ENCODE measurements at regions not wholly inside any gene's neighbourhood (a gene's known extent, or its start where the extent isn't known, plus 50 kb on each side); places are given as distances from the start of the nearest gene placed in this dataset.

GRCh38 chr17:52738791-52739190, 580.3 kb upstream of the CA10 start:
- no peak overlapping the region for H3K9ac ChIP-seq
- no peaks in the 10 kb centered on the region for H3K79me2 ChIP-seq (ENCODE audit: insufficient read depth, low read depth)
- no peak overlapping the region for H3K4me3 ChIP-seq (IDR thresholded peaks at IDR 0.05; ENCODE audit: insufficient read depth, low read depth, low read length)
- no peak overlapping the region for H3K27ac ChIP-seq
- no peak overlapping the region for H3K4me2 ChIP-seq
- TF ChIP-seq CTCF (conservative IDR thresholded peaks at IDR 0.05; ENCODE audit: low read depth, low read length), result no peak
- no peak overlapping the region for H2AFZ ChIP-seq (ENCODE audit: low read depth)
- no peaks in the 10 kb centered on the region for H3K4me1 ChIP-seq (ENCODE audit: low read depth, poor library complexity, severe bottlenecking)
- no peaks in the 10 kb centered on the region for H3K27me3 ChIP-seq (ENCODE audit: insufficient read depth, low read depth)
- no peaks in the 10 kb centered on the region for H3K36me3 ChIP-seq (ENCODE audit: insufficient read depth)
- H4K20me1 ChIP-seq (ENCODE audit: insufficient read depth), result no peaks in the 10 kb centered on the region

- no peak for TF ChIP-seq CTCF (conservative IDR thresholded peaks at IDR 0.05; ENCODE audit: low read depth, low read length)
- Histone ChIP-seq H3K36me3 (ENCODE audit: insufficient read depth) (no peaks in the 10 kb centered on the region), H3K4me1 (ENCODE audit: low read depth, poor library complexity, severe bottlenecking) (no peaks in the 10 kb centered on the region), H3K9ac (no peak overlapping the region), H2AFZ (ENCODE audit: low read depth) (no peak overlapping the region), H3K27me3 (ENCODE audit: insufficient read depth, low read depth) (no peaks in the 10 kb centered on the region), H4K20me1 (ENCODE audit: insufficient read depth) (no peaks in the 10 kb centered on the region), H3K4me3 (IDR thresholded peaks at IDR 0.05; ENCODE audit: insufficient read depth, low read depth, low read length) (no peak overlapping the region), H3K4me2 (no peak overlapping the region), H3K27ac (no peak overlapping the region), H3K79me2 (ENCODE audit: insufficient read depth, low read depth) (no peaks in the 10 kb centered on the region)
These were observed 578.6 kb upstream of the CA10 start for GRCh38 chr17:52737071-52737470.

- H3K4me1 ChIP-seq (ENCODE audit: low read depth, poor library complexity, severe bottlenecking), result no peaks in the 10 kb centered on the region
- no peak overlapping the region for H3K27ac ChIP-seq
- no peaks in the 10 kb centered on the region for H4K20me1 ChIP-seq (ENCODE audit: insufficient read depth)
- H3K79me2 ChIP-seq (ENCODE audit: insufficient read depth, low read depth), result no peaks in the 10 kb centered on the region
- no peak for TF ChIP-seq CTCF (conservative IDR thresholded peaks at IDR 0.05; ENCODE audit: low read depth, low read length)
- H2AFZ ChIP-seq (ENCODE audit: low read depth), result no peak overlapping the region
- H3K4me3 ChIP-seq (IDR thresholded peaks at IDR 0.05; ENCODE audit: insufficient read depth, low read depth, low read length), result no peak overlapping the region
- H3K9ac ChIP-seq, result no peak overlapping the region
- H3K4me2 ChIP-seq, result no peak overlapping the region
- H3K27me3 ChIP-seq (ENCODE audit: insufficient read depth, low read depth), result no peaks in the 10 kb centered on the region
- no peaks in the 10 kb centered on the region for H3K36me3 ChIP-seq (ENCODE audit: insufficient read depth)
These were observed 574.3 kb upstream of the CA10 start for GRCh38 chr17:52732841-52733240.

- H4K20me1 ChIP-seq (ENCODE audit: insufficient read depth), result no peaks in the 10 kb centered on the region
- H3K4me1 ChIP-seq (ENCODE audit: low read depth, poor library complexity, severe bottlenecking), result no peaks in the 10 kb centered on the region
- H3K9ac ChIP-seq, result no peak overlapping the region
- no peak overlapping the region for H3K27ac ChIP-seq
- H3K27me3 ChIP-seq (ENCODE audit: insufficient read depth, low read depth), result no peaks in the 10 kb centered on the region
- H3K36me3 ChIP-seq (ENCODE audit: insufficient read depth), result no peaks in the 10 kb centered on the region
- no peak for TF ChIP-seq CTCF (conservative IDR thresholded peaks at IDR 0.05; ENCODE audit: low read depth, low read length)
- H3K4me2 ChIP-seq, result no peak overlapping the region
- no peaks in the 10 kb centered on the region for H3K79me2 ChIP-seq (ENCODE audit: insufficient read depth, low read depth)
- H3K4me3 ChIP-seq (IDR thresholded peaks at IDR 0.05; ENCODE audit: insufficient read depth, low read depth, low read length), result no peak overlapping the region
- H2AFZ ChIP-seq (ENCODE audit: low read depth), result no peak overlapping the region
These were observed 566.1 kb upstream of the CA10 start for GRCh38 chr17:52724578-52724977.

GRCh38 chr17:52721910-52722309, 563.4 kb upstream of the CA10 start:
- H3K4me2 ChIP-seq, result no peak overlapping the region
- no peaks in the 10 kb centered on the region for H3K36me3 ChIP-seq (ENCODE audit: insufficient read depth)
- H3K4me1 ChIP-seq (ENCODE audit: low read depth, poor library complexity, severe bottlenecking), result no peaks in the 10 kb centered on the region
- H3K79me2 ChIP-seq (ENCODE audit: insufficient read depth, low read depth), result no peaks in the 10 kb centered on the region
- H2AFZ ChIP-seq (ENCODE audit: low read depth), result no peak overlapping the region
- no peak for TF ChIP-seq CTCF (conservative IDR thresholded peaks at IDR 0.05; ENCODE audit: low read depth, low read length)
- H3K9ac ChIP-seq, result no peak overlapping the region
- no peak overlapping the region for H3K4me3 ChIP-seq (IDR thresholded peaks at IDR 0.05; ENCODE audit: insufficient read depth, low read depth, low read length)
- no peaks in the 10 kb centered on the region for H4K20me1 ChIP-seq (ENCODE audit: insufficient read depth)
- no peaks in the 10 kb centered on the region for H3K27me3 ChIP-seq (ENCODE audit: insufficient read depth, low read depth)
- H3K27ac ChIP-seq, result no peak overlapping the region
